ENCODE measurements at regions not wholly inside any gene's neighbourhood (a gene's known extent, or its start where the extent isn't known, plus 50 kb on each side); places are given as distances from the start of the nearest gene placed in this dataset.

- no peak for DNase-seq
Observed at GRCh38 chr12:58500399-58500798, 419.9 kb downstream of the LRIG3 start.

- no peak for DNase-seq
Observed at GRCh38 chr12:58502226-58502625, 418.1 kb downstream of the LRIG3 start.

- DNase-seq = no peak
Observed at GRCh38 chr12:58502841-58503240, 417.5 kb downstream of the LRIG3 start.

GRCh38 chr12:58503731-58504130, 416.6 kb downstream of the LRIG3 start:
- no peak for DNase-seq

- DNase-seq = no peak
Observed at GRCh38 chr12:58504143-58504938, 416.0 kb downstream of the LRIG3 start.

GRCh38 chr12:58509116-58509885, 411.0 kb downstream of the LRIG3 start:
- DNase-seq = no peak

GRCh38 chr12:58513301-58513834, 406.9 kb downstream of the LRIG3 start:
- DNase-seq = no peak

- no peak for DNase-seq
Observed at GRCh38 chr12:58513852-58514251, 406.5 kb downstream of the LRIG3 start.

- no peak for DNase-seq
Observed at GRCh38 chr12:58519839-58520238, 400.5 kb downstream of the LRIG3 start.

GRCh38 chr12:58521152-58521551, 399.2 kb downstream of the LRIG3 start:
- no peak for DNase-seq

- DNase-seq = no peak
Observed at GRCh38 chr12:58521796-58522195, 398.5 kb downstream of the LRIG3 start.

GRCh38 chr12:58523360-58523759, 396.9 kb downstream of the LRIG3 start:
- DNase-seq = no peak

GRCh38 chr12:58528271-58528670, 392.0 kb downstream of the LRIG3 start:
- DNase-seq = no peak

- DNase-seq = no peak
Observed at GRCh38 chr12:58529114-58529665, 391.1 kb downstream of the LRIG3 start.

GRCh38 chr12:58529897-58530741, 390.2 kb downstream of the LRIG3 start:
- DNase-seq = no peak

GRCh38 chr12:58530742-58531062, 389.6 kb downstream of the LRIG3 start:
- no peak for DNase-seq

GRCh38 chr12:58532855-58533608, 387.3 kb downstream of the LRIG3 start:
- no peak for DNase-seq

GRCh38 chr12:58533652-58534051, 386.7 kb downstream of the LRIG3 start:
- no peak for DNase-seq

- no peak for DNase-seq
Observed at GRCh38 chr12:58537278-58537677, 383.0 kb downstream of the LRIG3 start.

GRCh38 chr12:58539295-58539694, 381.0 kb downstream of the LRIG3 start:
- no peak for DNase-seq

- DNase-seq = no peak
Observed at GRCh38 chr12:58540480-58541299, 379.6 kb downstream of the LRIG3 start.
